H9 (cell line): ENCODE measurements at regions not wholly inside any gene's neighbourhood (a gene's known extent, or its start where the extent isn't known, plus 50 kb on each side); places are given as distances from the start of the nearest gene placed in this dataset.

Experiments
- DNase-seq: peaks from one replicate; pipeline ENCODE4 v3.0.0-alpha.2; 2017
- H2AFZ ChIP-seq: one replicate; pipeline ENCODE4 v1.6.1; 2013; ENCODE audit warnings: mild to moderate bottlenecking, low read length, control low read depth, moderate library complexity
- H2AK5ac ChIP-seq: 2 replicates; pipeline ENCODE4 v1.6.1; 2013; ENCODE audit warnings: low read length, control low read depth, mixed read lengths; ENCODE audit not compliant: insufficient read length
- H2BK120ac ChIP-seq: one replicate; pipeline ENCODE4 v1.6.1; 2013; ENCODE audit warnings: low read depth, mild to moderate bottlenecking, low read length, control low read depth, inconsistent platforms; ENCODE audit not compliant: poor library complexity, severe bottlenecking
- H2BK12ac ChIP-seq: 2 replicates; pipeline ENCODE4 v1.6.1; 2013; ENCODE audit warnings: low read length, control low read depth, mixed read lengths, low read depth; ENCODE audit not compliant: insufficient read length
- H2BK15ac ChIP-seq: 2 replicates; pipeline ENCODE4 v1.6.1; 2013; ENCODE audit warnings: low read depth, low read length, control low read depth
- H2BK20ac ChIP-seq: one replicate; pipeline ENCODE4 v1.6.1; 2013; ENCODE audit warnings: low read depth, mild to moderate bottlenecking, low read length, control low read depth, inconsistent platforms; ENCODE audit not compliant: poor library complexity, severe bottlenecking
- H2BK5ac ChIP-seq: 2 replicates; pipeline ENCODE4 v1.6.1; 2013; ENCODE audit warnings: low read length, control low read depth, mixed read lengths; ENCODE audit not compliant: insufficient read length
- H3K14ac ChIP-seq: 2 replicates; pipeline ENCODE4 v1.6.1; 2013; ENCODE audit warnings: low read length, control low read depth; ENCODE audit not compliant: insufficient read depth
- H3K18ac ChIP-seq: 2 replicates; pipeline ENCODE4 v1.6.1; 2013; ENCODE audit warnings: low read depth, mild to moderate bottlenecking, mixed read lengths, low read length, control low read depth; ENCODE audit not compliant: insufficient read length
- H3K23ac ChIP-seq: 2 replicates; pipeline ENCODE4 v1.6.1; 2013; ENCODE audit warnings: low read length, control low read depth, mixed read lengths, low read depth; ENCODE audit not compliant: insufficient read length
- H3K23me2 ChIP-seq: 2 replicates; pipeline ENCODE4 v1.6.1; 2013; ENCODE audit warnings: low read depth, mild to moderate bottlenecking, mixed read lengths, low read length, control low read depth; ENCODE audit not compliant: insufficient read length, poor library complexity, severe bottlenecking
- H3K27ac ChIP-seq: 2 replicates; pipeline ENCODE4 v1.5.1; 2013; ENCODE audit warnings: low read length, control low read depth, mixed read lengths, low read depth; ENCODE audit not compliant: insufficient read length
- H3K27me3 ChIP-seq: 2 replicates; pipeline ENCODE4 v1.6.1; 2013; ENCODE audit warnings: low read length, control low read depth, inconsistent platforms; ENCODE audit not compliant: insufficient read depth
- H3K4ac ChIP-seq: 2 replicates; pipeline ENCODE4 v1.6.1; 2013; ENCODE audit warnings: low read depth, mild to moderate bottlenecking, control low read depth, inconsistent platforms, low read length, moderate library complexity
- H3K4me1 ChIP-seq: 2 replicates; pipeline ENCODE4 v1.6.1; 2013; ENCODE audit warnings: low read length, control low read depth, inconsistent platforms; ENCODE audit not compliant: insufficient read depth
- H3K4me2 ChIP-seq: 2 replicates; pipeline ENCODE4 v1.6.1; 2013; ENCODE audit warnings: low read length, control low read depth, mixed read lengths; ENCODE audit not compliant: insufficient read length, insufficient read depth
- H3K56ac ChIP-seq: 2 replicates; pipeline ENCODE4 v1.6.1; 2013; ENCODE audit warnings: low read depth, mild to moderate bottlenecking, mixed read lengths, low read length, control low read depth; ENCODE audit not compliant: insufficient read length
- H3K79me1 ChIP-seq: 2 replicates; pipeline ENCODE4 v1.6.1; 2013; ENCODE audit warnings: low read depth, mild to moderate bottlenecking, moderate library complexity, low read length, control low read depth, inconsistent platforms; ENCODE audit not compliant: insufficient read depth, poor library complexity, severe bottlenecking
- H3K79me2 ChIP-seq: 2 replicates; pipeline ENCODE4 v1.6.1; 2013; ENCODE audit warnings: low read length, control low read depth, inconsistent platforms; ENCODE audit not compliant: insufficient read depth
- H3K9ac ChIP-seq: 2 replicates; pipeline ENCODE4 v1.6.1; 2013; ENCODE audit warnings: low read length, control low read depth, mixed read lengths; ENCODE audit not compliant: insufficient read length; ENCODE audit errors: extremely low read depth
- H3K9me3 ChIP-seq: one replicate; pipeline ENCODE4 v1.6.1; 2013; ENCODE audit warnings: low read depth, low read length, inconsistent platforms; ENCODE audit not compliant: control insufficient read depth
- H3T11ph ChIP-seq: one replicate; pipeline ENCODE4 v1.6.1; 2013; ENCODE audit warnings: mild to moderate bottlenecking, low read length, control low read depth, inconsistent platforms
- H4K20me1 ChIP-seq: one replicate; pipeline ENCODE4 v1.6.1; 2013; ENCODE audit not compliant: control insufficient read depth, insufficient read length, insufficient read depth
- H4K5ac ChIP-seq: 2 replicates; pipeline ENCODE4 v1.6.1; 2013; ENCODE audit warnings: low read depth, mild to moderate bottlenecking, mixed read lengths, low read length, control low read depth; ENCODE audit not compliant: insufficient read length
- H4K8ac ChIP-seq: replicated peaks from 2 replicates; pipeline ENCODE4 v1.6.1; 2013; ENCODE audit warnings: low read length, control low read depth, mixed read lengths, low read depth; ENCODE audit not compliant: insufficient read length
- H4K91ac ChIP-seq: 2 replicates; pipeline ENCODE4 v1.6.1; 2013; ENCODE audit warnings: low read depth, mild to moderate bottlenecking, moderate library complexity, mixed read lengths, low read length, control low read depth; ENCODE audit not compliant: insufficient read length
- H3K27ac Mint-ChIP-seq, 3 experiments: 2 replicates in 2 of 3; 3 replicates in 1 of 3; pipeline ENCODE4 v1.8.0; 2020 to 2021; ENCODE audit warnings: mixed read lengths in 3 of 3, mild to moderate bottlenecking in 1 of 3, moderate library complexity in 1 of 3
- H3K27me3 Mint-ChIP-seq: 2 replicates; pipeline ENCODE4 v1.8.0; 2021; ENCODE audit warnings: low read depth, mild to moderate bottlenecking, moderate library complexity, mixed read lengths
- H3K36me3 Mint-ChIP-seq, 3 experiments: 2 replicates in 2 of 3; 3 replicates in 1 of 3; pipeline ENCODE4 v1.8.0; 2020 to 2021; ENCODE audit warnings: low read depth in 3 of 3, mixed read lengths in 3 of 3; ENCODE audit not compliant: insufficient read depth in 1 of 3
- H3K4me1 Mint-ChIP-seq, 2 experiments: 2 replicates each; pipeline ENCODE4 v1.8.0; 2020; ENCODE audit warnings: mixed read lengths in 2 of 2
- H3K4me3 Mint-ChIP-seq, 2 experiments: 2 replicates in 1 of 2; 3 replicates in 1 of 2; pipeline ENCODE4 v1.8.0; 2020 to 2021; ENCODE audit warnings: mild to moderate bottlenecking in 2 of 2, mixed read lengths in 2 of 2, moderate library complexity in 1 of 2
- H3K9me3 Mint-ChIP-seq, 2 experiments: 2 replicates in 1 of 2; 3 replicates in 1 of 2; pipeline ENCODE4 v1.8.0; 2020; ENCODE audit warnings: mild to moderate bottlenecking in 2 of 2, mixed read lengths in 2 of 2, moderate library complexity in 1 of 2
- CTCF ChIP-seq: fragments of 200-600 bp; sonication (generic); conservative IDR thresholded peaks from 3 replicates; pipeline ENCODE4 v1.8.0; 2021; ENCODE audit warnings: antibody characterized with exemption, mild to moderate bottlenecking
- WGBS: extraction: QIAGEN DNeasy Blood & Tissue Kit; methylation state at CpG from one replicate; pipeline ENCODE4 v1.1.7; 2013; ENCODE audit warnings: missing lambda C conversion rate, low lambda C conversion rate, mixed read lengths; ENCODE audit not compliant: insufficient read length; ENCODE audit errors: extremely low coverage; 5-methylcytosine and 5-hydroxymethylcytosine counted together

- H3K9me3 ChIP-seq: no peaks in the 10 kb centered on the region
- H3K4me3 Mint-ChIP-seq: no peak overlapping the region
- no peaks in the 10 kb centered on the region for H3K23me2 ChIP-seq
- no peak overlapping the region for H2BK120ac ChIP-seq
- no peak overlapping the region for H3K4me2 ChIP-seq
- no peak overlapping the region for H3K4ac ChIP-seq
- no peak overlapping the region for H2BK15ac ChIP-seq
- no peaks in the 10 kb centered on the region for H3K27me3 ChIP-seq
- H3K36me3 Mint-ChIP-seq: no peaks in the 10 kb centered on the region
- H3K4me1 ChIP-seq: no peaks in the 10 kb centered on the region
- no peak overlapping the region for H3K23ac ChIP-seq
- H2BK12ac ChIP-seq: no peak overlapping the region
- WGBS: no CpG with 5 or more reads among the region's 3 CpGs
- H2BK20ac ChIP-seq: no peak overlapping the region
- H4K5ac ChIP-seq: no peak overlapping the region
- no peak overlapping the region for H2AFZ ChIP-seq
- no peaks in the 10 kb centered on the region for H3K79me1 ChIP-seq
- H3K56ac ChIP-seq: no peak overlapping the region
- H3K27me3 Mint-ChIP-seq: no peaks in the 10 kb centered on the region
- no peak for TF ChIP-seq CTCF
- no peak overlapping the region for H2AK5ac ChIP-seq
- no peak for DNase-seq
- H3K9ac ChIP-seq: no peak overlapping the region
- H3K79me2 ChIP-seq: no peaks in the 10 kb centered on the region
- no peak overlapping the region for H4K91ac ChIP-seq
- no peak overlapping the region for H2BK5ac ChIP-seq
- no peak overlapping the region for H4K8ac ChIP-seq
- H3K4me1 Mint-ChIP-seq: no peaks in the 10 kb centered on the region
- no peak overlapping the region for H3T11ph ChIP-seq
- no peak overlapping the region for H3K14ac ChIP-seq
- H3K9me3 Mint-ChIP-seq: no peaks in the 10 kb centered on the region
- peak overlapping the region in 1 of 3 experiments; percentile 44; a peak in 1 of 7 replicates for H3K27ac Mint-ChIP-seq
- no peak overlapping the region for H3K18ac ChIP-seq
- H4K20me1 ChIP-seq: no peaks in the 10 kb centered on the region
- H3K27ac ChIP-seq: no peak overlapping the region
Measured at GRCh38 chr14:66088656-66089055, 397.5 kb upstream of the CCDC196 start.
